HUES6 (cell line): ENCODE measurements at regions not wholly inside any gene's neighbourhood (a gene's known extent, or its start where the extent isn't known, plus 50 kb on each side); places are given as distances from the start of the nearest gene placed in this dataset.

Experiments
- H3K27ac ChIP-seq: 2 replicates; pipeline ENCODE4 v1.7.0; 2013; ENCODE audit warnings: low read depth, mild to moderate bottlenecking, low read length, inconsistent platforms
- H3K27me3 ChIP-seq: 2 replicates; pipeline ENCODE4 v1.6.1; 2013; ENCODE audit warnings: low read length; ENCODE audit not compliant: control insufficient read depth, insufficient read depth
- H3K36me3 ChIP-seq: 2 replicates; pipeline ENCODE4 v1.6.1; 2013; ENCODE audit warnings: low read length; ENCODE audit not compliant: control insufficient read depth, insufficient read depth
- H3K4me1 ChIP-seq: 2 replicates; pipeline ENCODE4 v1.6.1; 2013; ENCODE audit warnings: low read length; ENCODE audit not compliant: control insufficient read depth, insufficient read depth
- H3K4me3 ChIP-seq: 2 replicates; pipeline ENCODE4 v1.5.1; 2013; ENCODE audit warnings: low read depth, low read length
- H3K9ac ChIP-seq: one replicate; pipeline ENCODE4 v1.6.1; 2013; ENCODE audit warnings: mild to moderate bottlenecking, low read length
- H3K9me3 ChIP-seq: 2 replicates; pipeline ENCODE4 v1.6.1; 2013; ENCODE audit warnings: low read depth, low read length; ENCODE audit not compliant: control insufficient read depth, insufficient read depth

DNA sequence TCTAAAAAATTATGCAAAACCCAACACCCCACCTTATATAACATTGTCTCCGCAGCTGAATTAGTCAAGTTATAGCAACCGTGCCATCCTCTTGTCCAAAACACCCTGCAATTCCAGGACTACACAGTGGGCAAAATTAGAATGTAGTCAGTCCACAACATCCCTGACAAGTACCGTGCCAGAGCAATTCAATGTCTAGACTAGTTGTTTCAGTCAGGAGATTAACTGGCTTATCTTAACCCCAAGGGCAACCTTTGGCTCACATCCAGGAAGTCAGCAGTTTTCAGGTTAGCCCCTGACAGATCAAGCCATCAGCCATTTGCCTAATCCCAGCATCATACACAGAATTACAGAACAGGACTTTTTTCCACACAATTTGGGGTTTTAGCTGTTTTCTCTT is 240.8 kb upstream of the TMEM161B start:
- H3K36me3 ChIP-seq: no peaks in the 10 kb centered on the region
- H3K9ac ChIP-seq: no peak overlapping the region
- no peak overlapping the region for H3K4me3 ChIP-seq
- H3K27ac ChIP-seq: no peak overlapping the region
- no peaks in the 10 kb centered on the region for H3K27me3 ChIP-seq
- no peaks in the 10 kb centered on the region for H3K4me1 ChIP-seq
- no peaks in the 10 kb centered on the region for H3K9me3 ChIP-seq

DNA sequence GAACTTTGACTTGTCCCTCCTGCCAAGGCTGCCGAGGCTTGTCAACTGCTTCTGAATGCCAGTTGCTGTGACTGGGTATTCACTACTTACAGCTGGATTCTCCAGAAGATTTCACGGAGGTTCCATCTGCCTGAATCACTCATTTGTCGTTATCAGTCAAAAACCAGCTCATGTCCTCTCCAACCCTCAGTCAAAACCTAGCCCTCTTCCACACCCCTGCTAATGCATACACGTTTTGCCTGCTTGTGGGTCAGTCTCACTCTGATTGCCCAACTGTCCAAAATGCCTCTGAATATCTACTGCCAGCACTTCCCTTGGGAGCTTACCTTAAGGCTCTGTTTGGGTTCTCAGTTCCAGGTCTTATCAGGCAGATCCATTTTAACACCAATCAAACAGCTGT is 238.6 kb upstream of the TMEM161B start:
- H3K9ac ChIP-seq: no peak overlapping the region
- H3K9me3 ChIP-seq: no peaks in the 10 kb centered on the region
- no peak overlapping the region for H3K27ac ChIP-seq
- no peak overlapping the region for H3K4me3 ChIP-seq
- H3K27me3 ChIP-seq: no peaks in the 10 kb centered on the region
- H3K36me3 ChIP-seq: no peaks in the 10 kb centered on the region
- H3K4me1 ChIP-seq: peaks cover 7% of the 10 kb centered on the region

- no peak overlapping the region for H3K4me3 ChIP-seq
- H3K9me3 ChIP-seq: no peaks in the 10 kb centered on the region
- no peaks in the 10 kb centered on the region for H3K36me3 ChIP-seq
- H3K27me3 ChIP-seq: no peaks in the 10 kb centered on the region
- no peak overlapping the region for H3K27ac ChIP-seq
- peaks cover 9% of the 10 kb centered on the region for H3K4me1 ChIP-seq
- H3K9ac ChIP-seq: no peak overlapping the region
These were observed 234.8 kb upstream of the TMEM161B start for GRCh38 chr5:88503406-88503805.

- H3K27me3 ChIP-seq: no peaks in the 10 kb centered on the region
- no peak overlapping the region for H3K27ac ChIP-seq
- H3K9ac ChIP-seq: no peak overlapping the region
- H3K4me1 ChIP-seq: peaks cover 9% of the 10 kb centered on the region
- H3K9me3 ChIP-seq: no peaks in the 10 kb centered on the region
- no peak overlapping the region for H3K4me3 ChIP-seq
- H3K36me3 ChIP-seq: no peaks in the 10 kb centered on the region
These were observed 234.3 kb upstream of the TMEM161B start for GRCh38 chr5:88503041-88503345.

- no peak overlapping the region for H3K9ac ChIP-seq
These were observed 233.8 kb upstream of the TMEM161B start for GRCh38 chr5:88502179-88503040.

DNA sequence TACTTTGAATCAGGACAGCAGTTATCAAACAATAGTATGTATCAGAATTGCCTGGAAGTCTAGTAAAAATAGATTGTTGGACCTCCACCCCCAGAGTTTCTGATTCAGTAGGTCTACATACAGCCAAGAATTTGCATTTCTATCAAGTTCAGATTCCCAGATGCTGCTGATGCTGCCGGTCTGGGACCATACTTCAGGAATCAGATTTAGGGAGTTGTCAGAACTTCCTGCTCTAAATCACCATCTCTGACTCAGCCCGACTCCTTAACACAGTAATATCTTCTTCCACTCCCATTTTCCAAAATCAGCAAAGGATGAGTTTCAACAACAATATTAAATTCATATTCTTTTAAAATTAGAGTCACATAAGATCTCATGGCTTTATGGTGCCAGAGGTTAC is 227.2 kb upstream of the TMEM161B start:
- H3K4me1 ChIP-seq: 0 out of 2 replicates have a peak, but pooled peaks cover 8% of the 10 kb centered on the region

More at GRCh38 chr5:88502179-88503040, 233.8 kb upstream of the TMEM161B start:
- no peaks in the 10 kb centered on the region for H3K9me3 ChIP-seq
- no peak overlapping the region for H3K4me3 ChIP-seq
- H3K27me3 ChIP-seq: no peaks in the 10 kb centered on the region
- no peaks in the 10 kb centered on the region for H3K36me3 ChIP-seq
- no peak overlapping the region for H3K27ac ChIP-seq
- H3K4me1 ChIP-seq: peaks cover 9% of the 10 kb centered on the region

DNA sequence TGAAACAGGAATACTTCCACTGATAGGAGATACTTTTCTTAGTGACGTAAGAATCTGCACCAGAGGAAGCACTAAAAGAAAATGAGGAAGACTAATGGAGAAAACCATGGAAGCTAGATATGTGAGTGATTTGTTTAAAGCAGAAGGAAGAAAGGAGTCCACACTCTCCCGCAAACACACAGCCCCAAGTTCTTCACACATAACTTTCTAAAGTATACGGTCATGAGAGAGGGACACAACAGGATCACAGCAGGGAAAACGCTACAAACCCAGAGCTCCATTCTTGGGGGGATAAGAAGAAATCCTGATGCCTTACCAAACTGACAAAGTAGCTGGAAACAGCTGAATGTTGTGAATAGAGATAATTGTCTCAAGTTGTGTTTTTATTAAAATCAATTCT is 222.2 kb upstream of the TMEM161B start:
- no peaks in the 10 kb centered on the region for H3K27me3 ChIP-seq

More for the DNA sequence above, 227.2 kb upstream of the TMEM161B start:
- Histone ChIP-seq H3K27me3 (no peaks in the 10 kb centered on the region), H3K36me3 (no peaks in the 10 kb centered on the region), H3K4me3 (no peak overlapping the region), H3K9me3 (no peaks in the 10 kb centered on the region), H3K9ac (no peak overlapping the region), H3K27ac (no peak overlapping the region)

DNA sequence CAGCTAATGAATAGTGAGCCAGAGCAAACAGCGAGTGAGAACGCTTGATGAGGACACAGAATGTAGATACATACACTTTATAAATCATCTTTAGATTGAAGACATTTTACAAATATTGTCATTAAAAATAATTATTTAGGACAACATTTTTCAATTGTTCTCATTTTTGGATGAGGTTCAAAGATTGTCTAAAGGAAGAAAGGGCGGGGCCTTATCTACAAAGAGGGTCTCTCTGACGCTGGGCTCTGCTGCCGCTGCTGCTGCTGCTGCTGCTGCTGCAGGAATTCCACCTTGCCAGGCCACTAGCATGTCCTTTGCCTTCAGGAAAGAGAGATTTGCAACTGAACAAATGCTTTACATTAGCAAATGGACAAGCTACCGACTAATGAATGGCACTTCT is 220.7 kb upstream of the TMEM161B start:
- peaks cover 18% of the 10 kb centered on the region; the same call in 1 of the 2 replicates for H3K4me1 ChIP-seq
- no peak overlapping the region for H3K4me3 ChIP-seq

More for the DNA sequence above, 222.2 kb upstream of the TMEM161B start:
- Histone ChIP-seq H3K4me3 (no peak overlapping the region), H3K4me1 (peaks cover 18% of the 10 kb centered on the region; the same call in 1 of the 2 replicates), H3K27ac (no peak overlapping the region), H3K9ac (no peak overlapping the region), H3K9me3 (no peaks in the 10 kb centered on the region), H3K36me3 (no peaks in the 10 kb centered on the region)

GRCh38 chr5:88488561-88488960 is 219.9 kb upstream of the TMEM161B start:
- H3K4me1 ChIP-seq: peaks cover 24% of the 10 kb centered on the region; the same call in 1 of the 2 replicates
- no peaks in the 10 kb centered on the region for H3K9me3 ChIP-seq
- H3K36me3 ChIP-seq: no peaks in the 10 kb centered on the region
- no peak overlapping the region for H3K27ac ChIP-seq
- H3K4me3 ChIP-seq: no peak overlapping the region
- H3K27me3 ChIP-seq: no peaks in the 10 kb centered on the region
- H3K9ac ChIP-seq: no peak overlapping the region

More for the DNA sequence above, 220.7 kb upstream of the TMEM161B start:
- H3K27me3 ChIP-seq: no peaks in the 10 kb centered on the region
- H3K9me3 ChIP-seq: no peaks in the 10 kb centered on the region
- H3K9ac ChIP-seq: no peak overlapping the region
- H3K36me3 ChIP-seq: no peaks in the 10 kb centered on the region
- no peak overlapping the region for H3K27ac ChIP-seq

- H3K36me3 ChIP-seq: no peaks in the 10 kb centered on the region
- no peak overlapping the region for H3K27ac ChIP-seq
- no peaks in the 10 kb centered on the region for H3K27me3 ChIP-seq
- H3K9ac ChIP-seq: no peak overlapping the region
- no peaks in the 10 kb centered on the region for H3K9me3 ChIP-seq
- H3K4me1 ChIP-seq: peaks cover 26% of the 10 kb centered on the region; the same call in 1 of the 2 replicates
- no peak overlapping the region for H3K4me3 ChIP-seq
These were observed 219.5 kb upstream of the TMEM161B start for GRCh38 chr5:88488130-88488529.

- Histone ChIP-seq H3K9ac (no peak overlapping the region), H3K4me1 (peaks cover 31% of the 10 kb centered on the region; the same call in 1 of the 2 replicates), H3K27ac (no peak overlapping the region), H3K4me3 (no peak overlapping the region), H3K36me3 (no peaks in the 10 kb centered on the region), H3K9me3 (no peaks in the 10 kb centered on the region), H3K27me3 (no peaks in the 10 kb centered on the region)
These were observed 218.4 kb upstream of the TMEM161B start for GRCh38 chr5:88487066-88487465.
